ENCODE measurements at regions not wholly inside any gene's neighbourhood (a gene's known extent, or its start where the extent isn't known, plus 50 kb on each side); places are given as distances from the start of the nearest gene placed in this dataset.

GRCh38 chr4:129246145-129246544, 150.2 kb downstream of the C4orf33 start:
- in situ Hi-C loops (cut with MboI; ENCODE audit: low pct_unique_long_range_greater_than_20kb, low sequenced_read_pairs, unreplicated experiment), result no loop called here
- TF ChIP-seq CTCF (IDR thresholded peaks at IDR 0.05; ENCODE audit: extremely low read depth, insufficient read depth, missing control alignments), result no peak
- DNase-seq (ENCODE audit: low spot score), result no peak

- in situ Hi-C loops (cut with MboI; ENCODE audit: low pct_unique_long_range_greater_than_20kb, low sequenced_read_pairs, unreplicated experiment), result no loop called here
- DNase-seq (ENCODE audit: low spot score), result no peak
- no peak for TF ChIP-seq CTCF (IDR thresholded peaks at IDR 0.05; ENCODE audit: extremely low read depth, insufficient read depth, missing control alignments)
Measured at GRCh38 chr4:129246910-129247461, 151.0 kb downstream of the C4orf33 start.

- in situ Hi-C loops (cut with MboI; ENCODE audit: low pct_unique_long_range_greater_than_20kb, low sequenced_read_pairs, unreplicated experiment), result no loop called here
- TF ChIP-seq CTCF (IDR thresholded peaks at IDR 0.05; ENCODE audit: extremely low read depth, insufficient read depth, missing control alignments), result no peak
- no peak for DNase-seq (ENCODE audit: low spot score)
Measured at GRCh38 chr4:129248621-129249020, 152.7 kb downstream of the C4orf33 start.

GRCh38 chr4:129254126-129254525, 158.2 kb downstream of the C4orf33 start:
- in situ Hi-C loops (cut with MboI; ENCODE audit: low pct_unique_long_range_greater_than_20kb, low sequenced_read_pairs, unreplicated experiment), result no loop called here
- DNase-seq (ENCODE audit: low spot score), result no peak

GRCh38 chr4:129254526-129254925, 158.6 kb downstream of the C4orf33 start:
- DNase-seq (ENCODE audit: low spot score), result no peak
- in situ Hi-C loops (cut with MboI; ENCODE audit: low pct_unique_long_range_greater_than_20kb, low sequenced_read_pairs, unreplicated experiment), result no loop called here
- TF ChIP-seq CTCF (IDR thresholded peaks at IDR 0.05; ENCODE audit: extremely low read depth, insufficient read depth, missing control alignments), result no peak

More at GRCh38 chr4:129254126-129254525, 158.2 kb downstream of the C4orf33 start:
- TF ChIP-seq CTCF (IDR thresholded peaks at IDR 0.05; ENCODE audit: extremely low read depth, insufficient read depth, missing control alignments), result no peak

GRCh38 chr4:129261584-129261983, 165.6 kb downstream of the C4orf33 start:
- TF ChIP-seq CTCF (IDR thresholded peaks at IDR 0.05; ENCODE audit: extremely low read depth, insufficient read depth, missing control alignments), result no peak
- no peak for DNase-seq (ENCODE audit: low spot score)
- in situ Hi-C loops (cut with MboI; ENCODE audit: low pct_unique_long_range_greater_than_20kb, low sequenced_read_pairs, unreplicated experiment), result no loop called here

Measured in GM13977 (cell line).